ENCODE measurements at regions not wholly inside any gene's neighbourhood (a gene's known extent, or its start where the extent isn't known, plus 50 kb on each side); places are given as distances from the start of the nearest gene placed in this dataset.

DNA sequence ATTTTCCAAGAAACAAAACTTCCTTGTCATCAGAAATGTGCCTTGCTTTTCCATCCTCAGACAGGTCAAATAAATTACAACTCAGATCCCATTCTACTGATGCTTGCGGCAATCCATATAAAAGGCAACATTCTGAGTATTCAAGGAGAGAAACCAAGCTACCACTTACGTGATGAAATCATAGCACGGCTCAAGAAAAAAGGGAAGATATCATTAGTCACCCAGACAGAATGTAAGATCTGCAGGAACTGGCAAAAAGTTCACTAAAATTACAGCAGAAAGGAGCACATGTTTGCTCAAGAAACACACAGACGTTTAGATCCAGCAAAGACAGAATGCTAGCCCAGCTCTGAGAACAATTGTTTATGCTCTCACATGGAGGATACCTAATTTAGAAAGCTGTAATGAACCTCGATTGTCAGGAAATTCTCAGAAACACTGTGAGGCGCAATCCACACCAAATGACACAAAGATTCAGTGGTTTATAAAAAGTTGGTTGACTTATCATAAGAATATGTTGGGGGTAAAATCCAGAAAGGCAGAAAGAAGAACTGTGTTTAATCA, 304.2 kb downstream of the ADGRG6 start:
- no peak overlapping the region for H3K27ac ChIP-seq
- WGBS, 4 donors: 40 to 49% (median 44%) methylated on average over 6 of the region's 6 CpGs
- H3K4me3 ChIP-seq: no peak overlapping the region
- DNase-seq: no peak
- TF ChIP-seq, protein P1, sequence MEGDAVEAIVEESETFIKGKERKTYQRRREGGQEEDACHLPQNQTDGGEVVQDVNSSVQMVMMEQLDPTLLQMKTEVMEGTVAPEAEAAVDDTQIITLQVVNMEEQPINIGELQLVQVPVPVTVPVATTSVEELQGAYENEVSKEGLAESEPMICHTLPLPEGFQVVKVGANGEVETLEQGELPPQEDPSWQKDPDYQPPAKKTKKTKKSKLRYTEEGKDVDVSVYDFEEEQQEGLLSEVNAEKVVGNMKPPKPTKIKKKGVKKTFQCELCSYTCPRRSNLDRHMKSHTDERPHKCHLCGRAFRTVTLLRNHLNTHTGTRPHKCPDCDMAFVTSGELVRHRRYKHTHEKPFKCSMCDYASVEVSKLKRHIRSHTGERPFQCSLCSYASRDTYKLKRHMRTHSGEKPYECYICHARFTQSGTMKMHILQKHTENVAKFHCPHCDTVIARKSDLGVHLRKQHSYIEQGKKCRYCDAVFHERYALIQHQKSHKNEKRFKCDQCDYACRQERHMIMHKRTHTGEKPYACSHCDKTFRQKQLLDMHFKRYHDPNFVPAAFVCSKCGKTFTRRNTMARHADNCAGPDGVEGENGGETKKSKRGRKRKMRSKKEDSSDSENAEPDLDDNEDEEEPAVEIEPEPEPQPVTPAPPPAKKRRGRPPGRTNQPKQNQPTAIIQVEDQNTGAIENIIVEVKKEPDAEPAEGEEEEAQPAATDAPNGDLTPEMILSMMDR (IDR thresholded peaks at IDR 0.05): no peak
- H3K4me1 ChIP-seq: no peaks in the 10 kb centered on the region
- no peak for ATAC-seq
- no peaks in the 10 kb centered on the region for H3K36me3 ChIP-seq
- intact Hi-C loops (cut with DNase I): no loop called here
- peaks cover 0 to 9% (median 0%) of the 10 kb centered on the region in 9 donors for H3K27me3 ChIP-seq
- H3K9me3 ChIP-seq: peaks cover 0 to 4% (median 0%) of the 10 kb centered on the region in 12 donors

DNA sequence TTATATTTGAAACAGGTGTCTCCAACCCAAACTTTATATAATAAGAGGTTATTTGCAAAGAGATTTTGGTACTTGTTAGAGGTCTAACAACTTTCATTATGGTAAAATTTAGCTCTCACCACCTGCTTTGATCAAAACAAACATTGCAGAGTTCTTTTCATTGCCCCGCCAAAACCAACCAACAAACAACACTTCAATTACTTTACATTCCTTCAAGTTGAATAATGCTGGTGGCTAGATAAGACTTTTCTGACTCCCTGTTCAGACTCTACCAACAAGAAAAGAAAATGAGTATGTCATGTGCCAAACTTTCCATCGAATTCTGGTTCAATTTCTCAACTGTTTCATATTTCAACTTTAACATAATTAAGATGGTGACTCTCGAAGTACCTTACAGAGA, 311.1 kb downstream of the ADGRG6 start:
- Histone ChIP-seq H3K4me3 (no peak overlapping the region), H3K9me3 (peaks cover 0 to 11% (median 0%) of the 10 kb centered on the region in 12 donors), H3K4me1 (no peaks in the 10 kb centered on the region), H3K36me3 (no peaks in the 10 kb centered on the region), H3K27ac (no peak overlapping the region), H3K27me3 (no peaks in the 10 kb centered on the region)
- intact Hi-C loops (cut with DNase I): no loop called here
- DNase-seq (no peak), ATAC-seq (no peak)
- WGBS, 4 donors: 79 to 82% (median 79%) methylated on average over 3 of the region's 3 CpGs
- TF ChIP-seq POLR2A (IDR thresholded peaks at IDR 0.05): no peak
- TF ChIP-seq, protein P1 (IDR thresholded peaks at IDR 0.05): no peak

DNA sequence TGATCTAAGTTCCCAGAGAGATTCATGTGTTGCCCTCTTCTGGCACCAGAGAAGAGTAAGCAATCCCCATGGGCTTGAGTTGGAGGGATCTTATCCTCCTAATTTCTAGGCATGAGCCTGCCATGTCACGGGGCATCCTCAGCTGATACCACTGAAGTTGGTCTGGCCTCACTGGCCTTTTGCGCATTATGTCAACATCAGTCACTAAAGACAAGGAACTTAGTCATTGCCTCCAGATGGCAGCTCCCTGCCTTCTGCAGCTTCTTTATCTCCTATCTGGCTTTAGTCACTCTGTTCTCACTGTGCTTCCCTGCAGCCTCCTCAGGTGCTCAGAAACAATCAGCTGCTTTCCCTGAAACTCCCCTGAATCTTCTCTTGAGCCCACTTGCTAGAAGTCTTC, 312.2 kb downstream of the ADGRG6 start:
- peaks cover 0 to 11% (median 0%) of the 10 kb centered on the region in 12 donors for H3K9me3 ChIP-seq
- 64 to 71% (median 69%) methylated on average over 2 of the region's 2 CpGs for WGBS, 4 donors
- no peak for ATAC-seq
- no peaks in the 10 kb centered on the region for H3K27me3 ChIP-seq
- H3K27ac ChIP-seq: no peak overlapping the region
- H3K4me1 ChIP-seq: no peaks in the 10 kb centered on the region
- H3K4me3 ChIP-seq: no peak overlapping the region
- H3K36me3 ChIP-seq: no peaks in the 10 kb centered on the region
- DNase-seq: no peak
- intact Hi-C loops (cut with DNase I): no loop called here
- TF ChIP-seq, protein P1 (IDR thresholded peaks at IDR 0.05): no peak
- no peak for TF ChIP-seq POLR2A (IDR thresholded peaks at IDR 0.05)

DNA sequence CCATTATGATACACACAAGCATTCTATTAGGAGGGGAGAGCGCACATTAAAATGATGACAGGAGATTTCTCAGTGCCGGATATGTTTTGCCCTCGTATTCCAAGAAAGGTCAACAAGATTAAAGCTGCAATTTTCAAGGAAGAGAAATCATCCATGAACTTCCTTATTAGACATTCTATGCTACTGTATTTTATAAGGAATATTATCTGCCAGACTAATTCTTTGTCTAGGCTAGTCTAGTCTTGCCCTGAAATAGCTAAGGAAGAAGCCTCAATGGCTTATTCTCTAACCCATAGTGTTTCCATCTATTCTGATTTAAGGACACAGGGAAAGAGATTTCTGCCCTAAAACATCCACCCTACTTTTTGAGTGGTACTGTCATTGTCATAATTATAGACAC, 315.4 kb downstream of the ADGRG6 start:
- H3K4me3 ChIP-seq: no peak overlapping the region
- WGBS, 4 donors: 68 to 81% (median 74%) methylated on average over 3 of the region's 3 CpGs
- no peaks in the 10 kb centered on the region for H3K36me3 ChIP-seq
- H3K27ac ChIP-seq: no peak overlapping the region
- H3K4me1 ChIP-seq: no peaks in the 10 kb centered on the region
- TF ChIP-seq, protein P1 (IDR thresholded peaks at IDR 0.05): no peak
- no peak for TF ChIP-seq POLR2A (IDR thresholded peaks at IDR 0.05)
- ATAC-seq (no peak), DNase-seq (no peak)
- H3K27me3 ChIP-seq: no peaks in the 10 kb centered on the region
- H3K9me3 ChIP-seq: peaks cover 0 to 6% (median 0%) of the 10 kb centered on the region in 12 donors
- intact Hi-C loops (cut with DNase I): no loop called here
